PC-3 (cell line): ENCODE measurements at regions not wholly inside any gene's neighbourhood (a gene's known extent, or its start where the extent isn't known, plus 50 kb on each side); places are given as distances from the start of the nearest gene placed in this dataset.

Experiments
- EZH2 ChIP-seq: fragments of 300-600 bp; sonication (generic); IDR thresholded peaks from one replicate; pipeline ENCODE4 v1.6.1; 2017; ENCODE audit warnings: antibody characterized with exemption, mild to moderate bottlenecking, low read length; ENCODE audit not compliant: unreplicated experiment
- EZH2phosphoT487 ChIP-seq: fragments of 300-600 bp; sonication (generic); IDR thresholded peaks from 2 replicates; pipeline ENCODE4 v1.6.1; 2018; ENCODE audit warnings: mild to moderate bottlenecking, antibody characterized with exemption, low read length, borderline replicate concordance
- TF ChIP-seq, protein P1 (sequence below): fragments of 300-600 bp; sonication (generic); conservative IDR thresholded peaks from 2 replicates; pipeline ENCODE4 v1.5.1; 2017; ENCODE audit warnings: antibody characterized with exemption, low read depth, mild to moderate bottlenecking, low read length

DNA sequence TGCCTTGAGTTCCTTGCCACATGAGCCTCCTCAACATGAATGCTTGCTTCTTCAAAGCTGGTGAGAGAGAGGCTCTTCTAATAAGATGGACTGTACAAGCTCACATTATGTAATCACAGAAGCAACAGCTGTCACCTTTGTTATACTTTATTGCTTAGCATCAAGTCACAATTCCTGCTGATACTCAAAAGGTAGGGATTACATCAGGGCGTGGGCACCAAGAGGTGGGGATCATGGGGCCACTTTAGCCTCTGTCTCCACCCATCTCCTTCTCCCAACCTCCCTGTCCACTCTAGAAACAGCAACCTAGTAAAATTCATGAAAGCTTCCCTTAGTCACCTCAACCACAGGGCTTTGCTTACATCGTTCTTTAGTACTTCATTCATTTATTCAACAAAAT, 95.9 kb downstream of the FAM43A start:
- TF ChIP-seq, protein P1, sequence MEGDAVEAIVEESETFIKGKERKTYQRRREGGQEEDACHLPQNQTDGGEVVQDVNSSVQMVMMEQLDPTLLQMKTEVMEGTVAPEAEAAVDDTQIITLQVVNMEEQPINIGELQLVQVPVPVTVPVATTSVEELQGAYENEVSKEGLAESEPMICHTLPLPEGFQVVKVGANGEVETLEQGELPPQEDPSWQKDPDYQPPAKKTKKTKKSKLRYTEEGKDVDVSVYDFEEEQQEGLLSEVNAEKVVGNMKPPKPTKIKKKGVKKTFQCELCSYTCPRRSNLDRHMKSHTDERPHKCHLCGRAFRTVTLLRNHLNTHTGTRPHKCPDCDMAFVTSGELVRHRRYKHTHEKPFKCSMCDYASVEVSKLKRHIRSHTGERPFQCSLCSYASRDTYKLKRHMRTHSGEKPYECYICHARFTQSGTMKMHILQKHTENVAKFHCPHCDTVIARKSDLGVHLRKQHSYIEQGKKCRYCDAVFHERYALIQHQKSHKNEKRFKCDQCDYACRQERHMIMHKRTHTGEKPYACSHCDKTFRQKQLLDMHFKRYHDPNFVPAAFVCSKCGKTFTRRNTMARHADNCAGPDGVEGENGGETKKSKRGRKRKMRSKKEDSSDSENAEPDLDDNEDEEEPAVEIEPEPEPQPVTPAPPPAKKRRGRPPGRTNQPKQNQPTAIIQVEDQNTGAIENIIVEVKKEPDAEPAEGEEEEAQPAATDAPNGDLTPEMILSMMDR: no peak
- TF ChIP-seq EZH2: no peak
- TF ChIP-seq EZH2phosphoT487: no peak
